ENCODE measurements at regions not wholly inside any gene's neighbourhood (a gene's known extent, or its start where the extent isn't known, plus 50 kb on each side); places are given as distances from the start of the nearest gene placed in this dataset.

DNA sequence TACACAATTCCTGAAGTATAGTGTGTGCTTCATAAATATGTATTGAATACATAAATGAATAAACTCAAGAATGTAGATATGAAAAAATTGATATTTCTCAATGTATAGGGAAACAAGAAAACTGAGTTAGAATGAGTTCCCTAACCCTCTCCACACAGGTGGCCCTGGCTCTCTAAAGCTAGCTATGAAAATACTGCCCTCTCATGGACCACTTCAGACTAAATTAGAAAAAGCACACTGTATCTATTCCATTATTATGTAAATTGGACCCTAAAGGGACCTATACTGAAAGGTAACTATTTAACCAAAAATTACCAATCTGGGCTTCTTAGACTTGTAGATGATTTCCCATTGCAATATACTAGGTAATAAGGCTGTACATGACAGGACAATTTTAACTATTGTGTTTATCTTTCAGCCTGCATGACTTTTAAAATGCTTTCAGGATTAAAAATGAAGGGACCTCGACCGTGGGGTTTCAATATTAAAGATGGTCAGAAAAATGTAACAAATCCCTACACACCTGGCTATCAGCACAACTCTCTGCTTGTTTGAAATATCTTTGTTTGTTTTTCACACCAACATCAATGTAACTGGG lies 672.5 kb upstream of the KIF2B start:
- no peak for TF ChIP-seq YY1 (IDR thresholded peaks at IDR 0.05; ENCODE audit: low read depth)
- no peak for TF ChIP-seq TAF1 (IDR thresholded peaks at IDR 0.05; ENCODE audit: low read depth)
- no peak for TF ChIP-seq EP300 (IDR thresholded peaks at IDR 0.05; ENCODE audit: borderline replicate concordance)
- TF ChIP-seq, protein P1, sequence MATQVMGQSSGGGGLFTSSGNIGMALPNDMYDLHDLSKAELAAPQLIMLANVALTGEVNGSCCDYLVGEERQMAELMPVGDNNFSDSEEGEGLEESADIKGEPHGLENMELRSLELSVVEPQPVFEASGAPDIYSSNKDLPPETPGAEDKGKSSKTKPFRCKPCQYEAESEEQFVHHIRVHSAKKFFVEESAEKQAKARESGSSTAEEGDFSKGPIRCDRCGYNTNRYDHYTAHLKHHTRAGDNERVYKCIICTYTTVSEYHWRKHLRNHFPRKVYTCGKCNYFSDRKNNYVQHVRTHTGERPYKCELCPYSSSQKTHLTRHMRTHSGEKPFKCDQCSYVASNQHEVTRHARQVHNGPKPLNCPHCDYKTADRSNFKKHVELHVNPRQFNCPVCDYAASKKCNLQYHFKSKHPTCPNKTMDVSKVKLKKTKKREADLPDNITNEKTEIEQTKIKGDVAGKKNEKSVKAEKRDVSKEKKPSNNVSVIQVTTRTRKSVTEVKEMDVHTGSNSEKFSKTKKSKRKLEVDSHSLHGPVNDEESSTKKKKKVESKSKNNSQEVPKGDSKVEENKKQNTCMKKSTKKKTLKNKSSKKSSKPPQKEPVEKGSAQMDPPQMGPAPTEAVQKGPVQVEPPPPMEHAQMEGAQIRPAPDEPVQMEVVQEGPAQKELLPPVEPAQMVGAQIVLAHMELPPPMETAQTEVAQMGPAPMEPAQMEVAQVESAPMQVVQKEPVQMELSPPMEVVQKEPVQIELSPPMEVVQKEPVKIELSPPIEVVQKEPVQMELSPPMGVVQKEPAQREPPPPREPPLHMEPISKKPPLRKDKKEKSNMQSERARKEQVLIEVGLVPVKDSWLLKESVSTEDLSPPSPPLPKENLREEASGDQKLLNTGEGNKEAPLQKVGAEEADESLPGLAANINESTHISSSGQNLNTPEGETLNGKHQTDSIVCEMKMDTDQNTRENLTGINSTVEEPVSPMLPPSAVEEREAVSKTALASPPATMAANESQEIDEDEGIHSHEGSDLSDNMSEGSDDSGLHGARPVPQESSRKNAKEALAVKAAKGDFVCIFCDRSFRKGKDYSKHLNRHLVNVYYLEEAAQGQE (IDR thresholded peaks at IDR 0.05; ENCODE audit: low read depth): no peak
- no peak for TF ChIP-seq TEAD4 (IDR thresholded peaks at IDR 0.05)
- TF ChIP-seq NFIC (IDR thresholded peaks at IDR 0.05): no peak
- no peak for TF ChIP-seq USF1 (IDR thresholded peaks at IDR 0.05)
- TF ChIP-seq TCF12 (IDR thresholded peaks at IDR 0.05; ENCODE audit: low read depth): no peak
- no peak for TF ChIP-seq MAX (IDR thresholded peaks at IDR 0.05)

Measured in Ishikawa (cell line).